Activated T-cell treated with anti-CD3 and anti-CD28 coated beads, Interleukin-2, amount 50 U/mL, for 4 hours (primary cell): ENCODE measurements at regions not wholly inside any gene's neighbourhood (a gene's known extent, or its start where the extent isn't known, plus 50 kb on each side); places are given as distances from the start of the nearest gene placed in this dataset.

Experiments
- ATAC-seq, 2 donors: fragments of 200-7000 bp; cut with Tn5 transposase; one replicate each; pipeline ENCODE4 v1.10.0; 2021
- DNase-seq: peaks from one replicate; pipeline ENCODE4 v3.0.0-alpha.2; 2020
- H3K27me3 Mint-ChIP-seq: one replicate; pipeline ENCODE4 v1.8.0; 2021; ENCODE audit warnings: low read depth, mixed read lengths
- H3K36me3 Mint-ChIP-seq: one replicate; pipeline ENCODE4 v1.8.0; 2022; ENCODE audit warnings: mixed read lengths; ENCODE audit not compliant: insufficient read depth
- H3K4me1 Mint-ChIP-seq: one replicate; pipeline ENCODE4 v1.8.0; 2021; ENCODE audit warnings: low read depth, mixed read lengths
- H3K4me3 Mint-ChIP-seq: one replicate; pipeline ENCODE4 v1.8.0; 2021; ENCODE audit warnings: mild to moderate bottlenecking, moderate library complexity, mixed read lengths
- H3K9me3 Mint-ChIP-seq: one replicate; pipeline ENCODE4 v1.8.0; 2021; ENCODE audit warnings: mixed read lengths

DNA sequence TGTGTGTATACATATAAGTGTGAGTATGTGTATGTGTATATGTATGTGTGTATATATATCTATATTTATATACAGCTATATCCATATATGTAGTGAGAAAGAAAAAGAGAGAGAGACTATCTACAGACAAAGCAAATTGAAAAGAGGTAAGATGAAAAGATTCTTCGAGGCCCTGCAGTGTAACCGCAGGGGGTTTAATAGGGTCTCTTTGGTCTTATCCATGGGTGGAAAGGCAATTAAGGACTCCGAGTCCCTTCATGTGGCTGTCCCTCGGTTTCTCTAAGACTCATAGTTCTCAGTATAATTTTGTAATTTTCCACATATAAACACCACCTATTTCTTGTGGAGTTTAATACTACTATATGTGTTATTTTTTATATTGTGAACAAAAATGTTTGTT lies 50.6 kb upstream of the JAZF1 start:
- peaks cover 5% of the 10 kb centered on the region for H3K27me3 Mint-ChIP-seq
- H3K4me3 Mint-ChIP-seq: no peak overlapping the region
- ATAC-seq: no peak
- no peaks in the 10 kb centered on the region for H3K4me1 Mint-ChIP-seq
- no peaks in the 10 kb centered on the region for H3K9me3 Mint-ChIP-seq
- DNase-seq: no peak
- H3K36me3 Mint-ChIP-seq: no peaks in the 10 kb centered on the region

DNA sequence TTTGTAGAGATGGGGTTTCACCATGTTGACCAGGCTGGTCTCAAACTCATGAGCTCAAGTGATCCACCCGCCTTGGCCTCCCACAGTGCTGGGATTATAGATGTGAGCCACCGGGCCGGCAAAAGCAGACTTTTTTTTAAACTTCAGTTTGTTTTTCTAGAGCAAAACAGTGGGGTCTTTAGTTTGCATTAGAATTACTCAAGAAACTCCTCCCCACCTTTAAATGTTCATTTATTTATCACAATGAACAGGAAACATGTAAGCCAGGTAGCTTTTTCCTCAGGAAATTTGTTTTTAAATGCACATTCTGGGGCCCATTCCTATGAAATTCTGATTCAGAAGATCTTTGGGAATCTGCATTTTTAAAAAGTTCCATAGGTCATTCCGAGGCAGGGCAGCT lies 56.0 kb upstream of the JAZF1 start:
- H3K27me3 Mint-ChIP-seq: peaks cover 10% of the 10 kb centered on the region
- DNase-seq (no peak), ATAC-seq (no peak)
- H3K9me3 Mint-ChIP-seq: no peaks in the 10 kb centered on the region
- no peak overlapping the region for H3K4me3 Mint-ChIP-seq
- H3K4me1 Mint-ChIP-seq: peaks cover 9% of the 10 kb centered on the region
- H3K36me3 Mint-ChIP-seq: no peaks in the 10 kb centered on the region

- Mint-ChIP-seq H3K4me1 (peaks cover 9% of the 10 kb centered on the region), H3K36me3 (no peaks in the 10 kb centered on the region), H3K4me3 (no peak overlapping the region), H3K9me3 (no peaks in the 10 kb centered on the region), H3K27me3 (peaks cover 10% of the 10 kb centered on the region)
- DNase-seq (no peak), ATAC-seq (no peak)
These were observed 56.8 kb upstream of the JAZF1 start for GRCh38 chr7:28237363-28237762.

DNA sequence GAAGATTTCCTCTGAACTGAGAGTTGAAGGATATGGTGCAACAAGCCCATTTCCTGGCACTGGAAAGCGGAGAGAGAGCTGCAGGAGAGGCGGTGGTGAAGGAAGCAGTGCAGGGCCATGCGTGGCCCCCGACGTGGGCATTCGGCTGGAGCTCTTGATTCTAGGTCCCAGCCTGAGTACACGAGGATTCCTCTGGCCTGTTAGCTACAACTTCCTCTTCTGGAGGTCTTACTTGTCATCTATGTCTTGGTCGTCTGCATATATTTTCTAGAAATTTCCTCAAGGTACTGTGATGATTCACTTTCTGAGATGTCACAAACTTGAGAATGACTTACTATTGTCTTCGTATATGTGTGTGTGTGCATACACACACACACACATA lies 59.2 kb upstream of the JAZF1 start:
- peaks cover 9% of the 10 kb centered on the region for H3K4me1 Mint-ChIP-seq
- DNase-seq: no peak
- H3K4me3 Mint-ChIP-seq: no peak overlapping the region
- peaks cover 10% of the 10 kb centered on the region for H3K27me3 Mint-ChIP-seq
- peak; percentile 57 to 68 for ATAC-seq
- no peaks in the 10 kb centered on the region for H3K9me3 Mint-ChIP-seq
- H3K36me3 Mint-ChIP-seq: no peaks in the 10 kb centered on the region

DNA sequence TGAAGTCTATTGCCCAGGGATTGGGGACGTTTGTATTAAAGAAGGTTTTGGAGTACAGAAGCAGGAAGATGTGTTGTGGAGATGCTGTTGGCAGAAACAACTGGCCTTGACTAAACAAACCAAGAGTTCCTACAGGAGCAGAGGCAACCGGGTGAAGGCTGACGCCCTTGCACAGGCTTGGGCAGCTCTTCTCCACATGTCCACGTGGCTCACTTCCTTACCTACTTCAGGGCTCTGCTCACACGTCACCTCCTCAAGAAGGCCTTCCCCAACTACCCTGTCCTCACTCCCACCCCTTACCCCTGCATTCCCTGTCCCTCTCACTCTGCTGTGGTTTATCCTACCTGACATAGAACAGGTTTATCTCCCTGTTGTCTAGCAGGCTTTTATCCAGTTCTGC lies 59.9 kb upstream of the JAZF1 start:
- H3K9me3 Mint-ChIP-seq: no peaks in the 10 kb centered on the region
- DNase-seq: no peak
- ATAC-seq: no peak
- H3K4me1 Mint-ChIP-seq: peaks cover 9% of the 10 kb centered on the region
- H3K4me3 Mint-ChIP-seq: no peak overlapping the region
- no peaks in the 10 kb centered on the region for H3K36me3 Mint-ChIP-seq
- peaks cover 8% of the 10 kb centered on the region for H3K27me3 Mint-ChIP-seq

DNA sequence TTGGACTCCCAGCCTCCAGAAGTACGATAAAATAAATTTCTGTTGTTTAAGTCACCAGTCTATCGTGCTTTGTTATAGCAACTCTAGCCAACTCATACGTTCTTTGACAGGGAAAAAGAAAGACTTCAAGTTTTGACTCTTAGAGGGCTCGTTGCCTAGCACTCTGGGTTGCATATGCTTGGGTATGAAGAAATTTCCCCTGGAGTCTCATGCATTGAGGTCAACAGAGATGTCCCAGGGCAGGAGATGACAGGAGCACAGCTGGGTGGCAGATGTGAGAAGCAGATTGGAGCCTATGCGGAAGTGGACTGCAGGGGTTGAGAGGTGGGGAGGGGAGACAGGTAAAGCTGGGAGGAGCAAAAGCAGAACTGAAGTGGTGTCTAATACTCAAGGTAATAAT lies 63.3 kb upstream of the JAZF1 start:
- DNase-seq (no peak), ATAC-seq (no peak)
- H3K27me3 Mint-ChIP-seq: no peaks in the 10 kb centered on the region
- peaks cover 2% of the 10 kb centered on the region for H3K9me3 Mint-ChIP-seq
- no peaks in the 10 kb centered on the region for H3K36me3 Mint-ChIP-seq
- H3K4me1 Mint-ChIP-seq: peaks cover 9% of the 10 kb centered on the region
- no peak overlapping the region for H3K4me3 Mint-ChIP-seq

GRCh38 chr7:28245123-28245878 lies 64.7 kb upstream of the JAZF1 start:
- H3K4me3 Mint-ChIP-seq: no peak overlapping the region
- H3K9me3 Mint-ChIP-seq: peaks cover 7% of the 10 kb centered on the region
- H3K4me1 Mint-ChIP-seq: no peaks in the 10 kb centered on the region
- H3K27me3 Mint-ChIP-seq: no peaks in the 10 kb centered on the region
- H3K36me3 Mint-ChIP-seq: no peaks in the 10 kb centered on the region
- ATAC-seq: no peak
- DNase-seq: no peak

DNA sequence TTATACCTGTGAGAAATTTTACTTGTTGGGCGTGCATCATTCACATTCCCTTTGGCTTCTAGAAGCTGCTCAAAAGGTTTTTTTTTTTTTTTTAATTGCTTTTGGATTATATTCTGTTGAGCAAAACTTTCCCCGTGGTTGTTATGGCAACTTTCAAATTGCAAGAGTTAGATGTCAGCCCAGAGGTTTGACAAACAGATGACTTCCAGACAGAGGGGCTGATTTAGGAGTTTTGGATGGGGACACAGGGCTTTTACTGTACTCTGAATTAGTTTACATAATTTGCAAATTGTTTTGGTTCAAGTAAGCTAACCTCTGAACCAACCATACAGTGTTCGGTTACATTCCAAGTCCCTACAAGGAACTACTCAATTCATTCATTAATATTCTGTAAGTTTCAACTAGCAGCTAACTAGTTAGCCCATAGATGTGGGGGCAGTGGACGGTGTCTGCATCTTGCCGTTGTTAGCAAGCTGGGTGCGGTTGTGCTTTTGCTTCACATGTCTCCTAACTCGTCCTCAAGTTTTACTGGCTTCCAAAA lies 66.4 kb upstream of the JAZF1 start:
- no peaks in the 10 kb centered on the region for H3K4me1 Mint-ChIP-seq
- H3K27me3 Mint-ChIP-seq: no peaks in the 10 kb centered on the region
- H3K36me3 Mint-ChIP-seq: no peaks in the 10 kb centered on the region
- peaks cover 7% of the 10 kb centered on the region for H3K9me3 Mint-ChIP-seq
- no peak for ATAC-seq
- H3K4me3 Mint-ChIP-seq: no peak overlapping the region
- no peak for DNase-seq

DNA sequence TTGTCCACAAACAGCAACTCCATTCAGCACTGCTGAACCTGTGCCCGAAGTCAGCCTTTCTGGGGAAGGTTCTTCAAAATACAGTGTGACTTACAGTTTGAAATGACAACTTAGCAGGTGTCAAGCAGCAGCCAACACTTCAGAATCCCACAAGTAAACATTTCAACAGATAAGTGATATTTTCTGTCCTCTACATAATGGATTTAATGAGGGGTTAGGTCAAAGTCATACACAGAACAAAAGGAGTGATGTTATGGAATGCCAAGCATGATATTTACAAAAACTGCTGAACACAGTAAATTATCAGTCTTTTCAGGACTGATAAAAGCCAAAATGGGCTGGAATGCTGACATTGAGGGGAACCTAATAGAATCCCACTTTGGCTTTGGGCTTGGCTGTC lies 77.6 kb upstream of the JAZF1 start:
- no peaks in the 10 kb centered on the region for H3K9me3 Mint-ChIP-seq
- no peak overlapping the region for H3K4me3 Mint-ChIP-seq
- H3K36me3 Mint-ChIP-seq: no peaks in the 10 kb centered on the region
- H3K4me1 Mint-ChIP-seq: no peaks in the 10 kb centered on the region
- ATAC-seq: no peak
- DNase-seq: no peak
- H3K27me3 Mint-ChIP-seq: peaks cover 23% of the 10 kb centered on the region

DNA sequence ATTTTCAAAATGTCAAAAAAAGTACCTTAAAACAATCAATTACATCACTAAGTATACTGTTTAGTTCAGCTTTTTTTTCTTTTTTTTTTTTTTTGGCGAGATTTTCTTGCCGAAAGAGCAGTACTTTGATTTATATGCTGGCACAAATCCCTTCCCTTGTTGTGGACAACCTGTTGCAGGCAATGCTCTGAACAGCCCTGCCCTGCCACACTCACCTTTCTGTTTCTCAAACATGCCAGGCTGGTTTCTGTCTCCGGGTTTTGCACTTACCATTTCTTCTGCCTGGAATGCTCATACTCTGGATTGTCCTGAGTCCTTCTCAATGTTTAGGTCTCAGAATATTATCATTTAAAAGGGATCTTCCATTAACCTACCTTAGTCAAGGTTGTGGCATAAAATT lies 80.4 kb upstream of the JAZF1 start:
- Mint-ChIP-seq H3K9me3 (no peaks in the 10 kb centered on the region), H3K36me3 (no peaks in the 10 kb centered on the region), H3K27me3 (peaks cover 27% of the 10 kb centered on the region), H3K4me3 (no peak overlapping the region), H3K4me1 (no peaks in the 10 kb centered on the region)
- DNase-seq (no peak), ATAC-seq (no peak)

DNA sequence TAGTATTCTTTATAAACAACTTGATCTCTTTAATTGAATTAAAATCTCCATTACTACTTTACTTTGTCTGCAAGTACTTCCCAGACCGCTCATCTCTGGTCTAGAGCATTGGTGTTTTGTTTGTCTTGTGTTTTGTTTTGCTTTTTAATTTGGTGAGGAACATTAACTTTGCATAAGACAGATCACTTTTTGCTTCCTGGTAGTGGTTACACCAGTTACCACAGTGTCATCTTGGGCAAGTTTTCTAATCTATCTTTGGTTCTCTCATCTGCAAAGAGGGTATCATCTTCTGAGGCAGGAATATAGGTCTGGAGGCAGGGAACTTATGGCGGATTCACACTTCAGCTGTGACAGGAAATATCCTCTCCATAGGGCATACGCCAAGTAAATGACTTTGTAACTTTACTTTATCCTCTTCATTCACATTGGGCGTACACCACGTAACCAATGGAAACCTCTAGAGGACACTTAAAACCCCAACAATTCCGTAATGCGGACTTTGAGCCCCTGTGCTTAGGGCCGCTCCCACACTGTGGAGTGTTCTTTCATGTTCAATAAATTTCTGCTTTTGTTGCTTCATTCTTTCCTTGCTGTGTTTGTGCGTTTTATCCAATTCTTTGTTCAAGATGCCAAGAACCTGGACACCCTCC lies 83.2 kb upstream of the JAZF1 start:
- DNase-seq (no peak), ATAC-seq (no peak)
- no peaks in the 10 kb centered on the region for H3K4me1 Mint-ChIP-seq
- H3K9me3 Mint-ChIP-seq: no peaks in the 10 kb centered on the region
- peaks cover 19% of the 10 kb centered on the region for H3K27me3 Mint-ChIP-seq
- no peak overlapping the region for H3K4me3 Mint-ChIP-seq
- no peaks in the 10 kb centered on the region for H3K36me3 Mint-ChIP-seq

- DNase-seq (no peak), ATAC-seq (no peak)
- H3K36me3 Mint-ChIP-seq: no peaks in the 10 kb centered on the region
- H3K4me3 Mint-ChIP-seq: no peak overlapping the region
- no peaks in the 10 kb centered on the region for H3K9me3 Mint-ChIP-seq
- peaks cover 8% of the 10 kb centered on the region for H3K4me1 Mint-ChIP-seq
- peaks cover 28% of the 10 kb centered on the region for H3K27me3 Mint-ChIP-seq
These were observed 85.8 kb upstream of the JAZF1 start for GRCh38 chr7:28266402-28266801.

DNA sequence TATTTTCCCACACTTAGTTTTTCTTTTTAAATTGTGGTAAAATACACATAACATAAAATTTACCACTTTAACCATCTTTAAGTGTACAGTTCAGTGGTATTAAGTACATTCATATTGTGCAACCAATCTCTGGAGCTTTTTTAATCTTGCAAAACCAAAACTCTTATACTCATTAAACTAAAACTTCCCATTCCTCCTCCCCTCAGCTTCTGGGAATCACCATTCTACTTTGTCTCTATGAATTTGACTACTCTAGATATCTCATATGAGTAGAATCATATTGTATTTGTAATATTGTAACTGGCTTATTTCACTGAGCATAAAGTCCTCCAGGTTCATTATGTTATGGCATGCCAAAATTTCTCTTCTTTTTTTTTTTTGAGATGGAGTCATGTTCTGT lies 86.4 kb upstream of the JAZF1 start:
- Mint-ChIP-seq H3K27me3 (peaks cover 23% of the 10 kb centered on the region), H3K36me3 (no peaks in the 10 kb centered on the region), H3K4me3 (no peak overlapping the region), H3K9me3 (no peaks in the 10 kb centered on the region), H3K4me1 (peaks cover 8% of the 10 kb centered on the region)
- ATAC-seq (peak; percentile 27 to 50), DNase-seq (no peak)

DNA sequence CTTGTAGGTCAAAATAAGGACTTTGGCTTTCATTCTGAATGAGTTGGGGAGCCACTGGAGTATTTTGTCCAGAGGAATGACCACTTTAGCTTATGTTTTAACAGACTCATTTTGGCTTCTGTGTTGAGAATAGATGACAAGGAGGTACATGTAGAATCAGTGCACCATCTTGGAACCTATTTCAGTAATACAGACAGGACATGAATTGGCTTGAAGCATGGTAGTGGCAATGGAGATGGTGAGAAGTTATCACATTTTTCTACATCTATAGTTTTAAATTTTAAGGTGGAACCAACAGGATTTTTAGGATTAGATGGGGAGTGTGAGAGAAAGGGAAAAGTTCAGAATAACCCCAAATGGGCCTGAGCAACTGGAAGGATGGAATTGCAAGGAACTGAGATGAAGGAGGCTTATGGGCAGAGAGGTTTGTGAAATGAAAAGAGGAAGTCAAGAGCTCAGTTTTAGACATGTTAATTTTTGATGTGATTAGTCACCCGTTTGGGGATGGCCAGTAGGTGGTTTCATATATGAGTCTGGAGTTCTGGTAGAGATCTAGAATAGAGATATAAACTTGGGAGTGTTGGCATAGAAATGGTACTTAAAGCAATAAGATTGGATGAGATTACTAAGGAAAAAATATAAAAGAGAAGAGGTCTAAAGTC lies 89.2 kb upstream of the JAZF1 start:
- DNase-seq: no peak
- peaks cover 4% of the 10 kb centered on the region for H3K9me3 Mint-ChIP-seq
- no peak overlapping the region for H3K4me3 Mint-ChIP-seq
- peaks cover 11% of the 10 kb centered on the region for H3K4me1 Mint-ChIP-seq
- H3K36me3 Mint-ChIP-seq: no peaks in the 10 kb centered on the region
- peaks cover 19% of the 10 kb centered on the region for H3K27me3 Mint-ChIP-seq
- ATAC-seq: no peak

GRCh38 chr7:28270536-28270935 lies 89.9 kb upstream of the JAZF1 start:
- ATAC-seq (no peak), DNase-seq (no peak)
- peaks cover 16% of the 10 kb centered on the region for H3K27me3 Mint-ChIP-seq
- no peaks in the 10 kb centered on the region for H3K36me3 Mint-ChIP-seq
- no peak overlapping the region for H3K4me3 Mint-ChIP-seq
- peaks cover 11% of the 10 kb centered on the region for H3K4me1 Mint-ChIP-seq
- H3K9me3 Mint-ChIP-seq: peaks cover 4% of the 10 kb centered on the region
